HG03159 (cell line): ENCODE measurements at regions not wholly inside any gene's neighbourhood (a gene's known extent, or its start where the extent isn't known, plus 50 kb on each side); places are given as distances from the start of the nearest gene placed in this dataset.

Experiments used
- ATAC-seq: cut with Tn5 transposase; IDR thresholded peaks from one replicate; pipeline ENCODE4 v1.9.1; 2021; ENCODE audit warnings: mild to moderate bottlenecking, moderate library complexity; ENCODE audit not compliant: unreplicated experiment

GRCh38 chr2:111659361-111660333 lies 224.3 kb downstream of the ANAPC1 start:
- no peak for ATAC-seq

- no peak for ATAC-seq
These were observed 223.2 kb downstream of the ANAPC1 start for GRCh38 chr2:111660811-111661210.

- no peak for ATAC-seq
These were observed 222.6 kb downstream of the ANAPC1 start for GRCh38 chr2:111661286-111661940.

- ATAC-seq: no peak
These were observed 221.8 kb downstream of the ANAPC1 start for GRCh38 chr2:111662039-111662770.

GRCh38 chr2:111662771-111663470 lies 221.1 kb downstream of the ANAPC1 start:
- peak; percentile 57 for ATAC-seq

- ATAC-seq: no peak
These were observed 220.3 kb downstream of the ANAPC1 start for GRCh38 chr2:111663471-111664274.

- ATAC-seq: no peak
These were observed 219.6 kb downstream of the ANAPC1 start for GRCh38 chr2:111664275-111664850.

- no peak for ATAC-seq
These were observed 219.0 kb downstream of the ANAPC1 start for GRCh38 chr2:111665011-111665410.

GRCh38 chr2:111665551-111666116 lies 218.4 kb downstream of the ANAPC1 start:
- ATAC-seq: no peak

- ATAC-seq: no peak
These were observed 217.8 kb downstream of the ANAPC1 start for GRCh38 chr2:111666160-111666559.

GRCh38 chr2:111667001-111667400 lies 217.0 kb downstream of the ANAPC1 start:
- ATAC-seq: no peak

- ATAC-seq: no peak
These were observed 216.3 kb downstream of the ANAPC1 start for GRCh38 chr2:111667542-111668273.

GRCh38 chr2:111668274-111668616 lies 215.7 kb downstream of the ANAPC1 start:
- ATAC-seq: no peak

- no peak for ATAC-seq
These were observed 215.3 kb downstream of the ANAPC1 start for GRCh38 chr2:111668741-111669140.

GRCh38 chr2:111669928-111670695 lies 213.9 kb downstream of the ANAPC1 start:
- ATAC-seq: no peak

GRCh38 chr2:111670776-111671175 lies 213.2 kb downstream of the ANAPC1 start:
- ATAC-seq: no peak

GRCh38 chr2:111671426-111672150 lies 212.4 kb downstream of the ANAPC1 start:
- ATAC-seq: no peak
